GM12865 (cell line): ENCODE measurements at regions not wholly inside any gene's neighbourhood (a gene's known extent, or its start where the extent isn't known, plus 50 kb on each side); places are given as distances from the start of the nearest gene placed in this dataset.

Experiments
- DNase-seq: peaks from one replicate; pipeline ENCODE4 v3.0.0; 2010; ENCODE audit warnings: low read depth
- H3K4me3 ChIP-seq: 2 replicates; pipeline ENCODE4 v1.5.1; 2011; ENCODE audit warnings: mild to moderate bottlenecking, low read depth, low read length, control low read depth
- CTCF ChIP-seq: IDR thresholded peaks from 2 replicates; pipeline ENCODE4 v1.5.1; 2011; ENCODE audit warnings: low read length, control low read depth, low read depth, inconsistent platforms; ENCODE audit not compliant: insufficient read depth; ENCODE audit errors: missing control alignments

GRCh38 chr15:66875588-66876420 lies 173.8 kb downstream of the SMAD6 start:
- no peak for TF ChIP-seq CTCF
- DNase-seq = no peak
- H3K4me3 ChIP-seq = no peak overlapping the region

- no peak for TF ChIP-seq CTCF
- DNase-seq = no peak
- no peak overlapping the region for H3K4me3 ChIP-seq
These were observed 174.3 kb downstream of the SMAD6 start for GRCh38 chr15:66876421-66876730.

- DNase-seq = no peak
- H3K4me3 ChIP-seq = no peak overlapping the region
- TF ChIP-seq CTCF = no peak
These were observed 174.9 kb downstream of the SMAD6 start for GRCh38 chr15:66876731-66877476.

- no peak for TF ChIP-seq CTCF
- no peak for DNase-seq
- no peak overlapping the region for H3K4me3 ChIP-seq
These were observed 175.6 kb downstream of the SMAD6 start for GRCh38 chr15:66877477-66878271.

- DNase-seq = no peak
- H3K4me3 ChIP-seq = no peak overlapping the region
- no peak for TF ChIP-seq CTCF
These were observed 176.7 kb downstream of the SMAD6 start for GRCh38 chr15:66878761-66879160.

- TF ChIP-seq CTCF = no peak
- DNase-seq = no peak
- H3K4me3 ChIP-seq = no peak overlapping the region
These were observed 177.7 kb downstream of the SMAD6 start for GRCh38 chr15:66879531-66880368.
